ENCODE measurements at regions not wholly inside any gene's neighbourhood (a gene's known extent, or its start where the extent isn't known, plus 50 kb on each side); places are given as distances from the start of the nearest gene placed in this dataset.
"Not testable (repeated sequence)": the region's sequence is repeated elsewhere in the genome, so short reads cannot be mapped to it uniquely, and the experiment has no call there.

DNA sequence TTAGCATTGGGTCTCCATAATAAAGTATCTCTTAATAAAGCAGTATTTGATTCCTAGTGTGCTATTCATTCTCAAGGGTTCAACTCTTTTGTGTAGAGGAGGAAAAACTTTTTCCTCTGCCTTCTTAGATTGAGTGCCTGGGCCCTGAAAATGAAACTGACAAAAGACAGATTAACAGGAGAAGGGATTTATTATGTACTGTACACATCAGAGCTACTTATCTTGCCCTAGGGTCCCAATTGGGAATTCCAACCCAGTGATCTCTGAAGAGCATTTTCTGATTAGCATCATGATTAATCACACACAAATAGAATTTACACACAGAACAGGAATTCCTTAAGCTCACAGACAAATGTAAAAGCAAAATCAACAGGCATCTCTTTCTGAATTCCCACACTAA is 128.9 kb downstream of the CD164 start:
- no peak for DNase-seq (ENCODE audit: low read depth in 2 of 2)

DNA sequence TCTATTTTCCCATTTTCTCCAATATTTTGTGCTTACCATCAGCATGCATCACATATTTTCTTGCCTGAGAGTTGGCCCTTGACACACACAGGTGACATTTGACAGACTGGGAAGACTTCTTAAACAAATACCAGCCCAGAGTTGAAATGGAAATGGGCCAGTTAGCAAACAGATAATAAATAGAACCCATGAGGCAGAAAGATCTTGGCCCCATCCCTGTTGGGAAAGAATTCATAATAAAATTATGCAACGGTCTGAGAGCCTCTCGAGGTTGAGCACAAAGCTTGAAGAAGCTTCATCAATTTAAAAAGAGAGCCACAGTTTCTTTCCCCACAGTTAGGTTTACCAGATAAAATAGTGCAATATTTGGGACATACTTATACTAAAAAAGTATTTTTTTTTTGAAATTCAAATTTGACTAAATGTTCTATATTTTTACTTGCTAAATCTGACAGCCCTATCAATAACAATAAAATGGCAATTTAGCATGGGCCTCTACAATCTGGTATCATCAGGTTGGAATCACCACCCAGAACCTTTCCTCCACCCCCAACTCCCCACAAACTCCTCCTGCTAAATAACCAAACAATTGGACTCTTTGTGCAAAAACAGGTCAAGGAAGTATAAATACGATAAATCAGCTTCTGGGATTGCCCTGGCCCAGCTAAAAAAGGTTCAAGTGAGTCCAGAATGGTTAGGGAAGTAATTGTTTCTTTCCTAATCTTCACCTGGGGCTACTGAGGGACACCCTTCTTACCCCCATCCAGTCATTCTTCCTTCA is 129.8 kb downstream of the CD164 start:
- DNase-seq (ENCODE audit: low read depth in 2 of 2): no peak

DNA sequence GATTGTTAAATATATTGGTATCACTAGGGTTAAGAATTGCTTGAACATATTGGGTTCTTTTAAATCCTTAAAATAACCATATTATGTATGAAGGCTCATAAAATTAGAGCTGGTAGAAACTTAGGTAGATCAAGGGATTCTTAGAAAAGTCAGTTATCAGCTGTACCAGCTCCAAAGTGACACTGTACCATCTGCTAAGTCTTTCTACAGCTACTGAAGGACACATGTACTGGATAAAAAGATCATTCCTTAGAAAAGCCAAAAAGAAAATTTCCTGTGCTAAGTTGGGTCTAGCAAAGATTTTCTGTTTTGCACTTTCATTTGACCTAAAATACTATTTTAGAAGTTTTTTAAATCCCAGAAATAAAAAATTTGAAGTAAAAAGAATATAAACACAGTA is 130.4 kb downstream of the CD164 start:
- DNase-seq (ENCODE audit: low read depth in 2 of 2): no peak

DNA sequence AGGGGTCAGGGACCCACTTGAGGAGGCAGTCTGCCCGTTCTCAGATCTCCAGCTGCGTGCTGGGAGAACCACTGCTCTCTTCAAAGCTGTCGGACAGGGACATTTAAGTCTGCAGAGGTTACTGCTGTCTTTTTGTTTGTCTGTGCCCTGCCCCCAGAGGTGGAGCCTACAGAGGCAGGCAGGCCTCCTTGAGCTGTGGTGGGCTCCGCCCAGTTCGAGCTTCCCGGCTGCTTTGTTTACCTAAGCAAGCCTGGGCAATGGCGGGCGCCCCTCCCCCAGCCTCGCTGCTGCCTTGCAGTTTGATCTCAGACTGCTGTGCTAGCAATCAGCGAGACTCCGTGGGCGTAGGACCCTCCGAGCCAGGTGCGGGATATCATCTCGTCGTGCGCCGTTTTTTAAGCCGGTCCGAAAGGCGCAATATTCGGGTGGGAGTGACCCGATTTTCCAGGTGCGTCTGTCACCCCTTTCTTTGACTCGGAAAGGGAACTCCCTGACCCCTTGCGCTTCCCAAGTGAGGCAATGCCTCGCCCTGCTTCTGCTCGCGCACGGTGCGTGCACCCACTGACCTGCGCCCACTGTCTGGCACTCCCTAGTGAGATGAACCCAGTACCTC is 131.6 kb downstream of the CD164 start:
- DNase-seq (ENCODE audit: low read depth in 2 of 2): not testable (repeated sequence)

DNA sequence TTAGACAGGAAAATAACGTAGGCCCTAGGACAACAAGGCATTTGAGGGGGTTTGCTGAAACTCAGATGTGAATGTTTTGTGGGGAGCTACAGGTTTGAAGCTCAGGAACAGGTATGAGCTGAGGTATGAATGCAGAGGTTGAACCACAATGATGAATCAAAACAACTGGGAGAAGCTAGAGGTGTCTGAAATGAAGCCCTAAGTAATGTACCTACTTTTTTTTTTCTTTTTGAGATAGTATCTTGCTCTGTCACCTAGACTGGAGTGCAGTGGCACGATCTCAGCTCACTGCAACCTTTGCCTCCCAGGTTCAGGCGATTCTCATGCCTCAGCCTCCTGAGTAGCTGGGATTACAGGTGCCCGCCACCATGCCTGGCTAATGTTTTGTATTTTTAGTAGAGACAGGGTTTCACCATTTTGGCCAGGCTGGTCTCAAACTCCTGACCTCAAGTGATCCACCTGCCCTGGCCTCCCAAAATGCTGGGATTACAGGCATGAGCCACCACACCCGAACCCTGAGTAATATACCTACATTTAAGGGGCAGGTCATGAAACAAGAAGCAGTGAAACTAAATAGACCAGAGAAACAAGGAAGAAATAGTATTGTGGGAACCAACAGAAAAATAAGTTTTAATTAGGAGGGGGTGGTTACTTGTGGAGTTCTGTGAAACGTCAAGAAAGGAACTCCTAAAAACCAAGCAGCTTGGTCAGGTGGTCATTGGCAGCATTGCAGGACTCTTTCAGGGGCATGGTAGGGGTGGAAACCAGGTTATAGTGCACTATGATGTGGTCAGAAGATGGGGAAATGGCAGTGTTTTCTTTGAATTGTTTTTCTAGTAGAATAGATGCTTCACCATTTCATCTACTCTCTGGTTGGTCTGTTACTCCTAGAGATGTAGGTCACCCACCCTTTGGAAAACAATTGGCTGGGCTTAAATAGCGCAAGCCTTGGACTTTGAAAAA is 138.1 kb downstream of the CD164 start:
- DNase-seq (ENCODE audit: low read depth in 2 of 2): no peak

GRCh38 chr6:109242925-109243324 is 139.3 kb downstream of the CD164 start:
- DNase-seq (ENCODE audit: low read depth in 2 of 2): no peak

- DNase-seq (ENCODE audit: low read depth in 2 of 2): no peak
Measured at GRCh38 chr6:109242029-109242428, 140.2 kb downstream of the CD164 start.

DNA sequence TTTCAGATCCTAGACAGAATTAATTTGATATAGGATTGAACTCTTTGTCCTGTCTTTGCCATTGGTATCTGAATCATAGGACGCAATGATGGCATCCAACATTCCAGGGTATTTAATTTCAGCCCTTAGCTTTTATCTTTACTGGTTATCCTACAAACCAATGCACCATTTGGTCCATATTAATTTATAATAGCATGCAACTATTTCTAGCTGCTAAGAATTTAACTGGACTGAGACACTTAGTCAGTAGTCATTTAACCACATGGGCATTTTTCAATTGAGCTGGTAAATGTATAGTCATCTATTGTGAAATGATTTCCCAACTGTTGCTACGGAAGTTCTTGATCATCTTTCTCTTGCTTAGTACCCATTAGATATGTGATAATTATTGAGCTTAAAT is 141.1 kb downstream of the CD164 start:
- no peak for DNase-seq (ENCODE audit: low read depth in 2 of 2)

GRCh38 chr6:109240370-109241084 is 141.7 kb downstream of the CD164 start:
- no peak for DNase-seq (ENCODE audit: low read depth in 2 of 2)

DNA sequence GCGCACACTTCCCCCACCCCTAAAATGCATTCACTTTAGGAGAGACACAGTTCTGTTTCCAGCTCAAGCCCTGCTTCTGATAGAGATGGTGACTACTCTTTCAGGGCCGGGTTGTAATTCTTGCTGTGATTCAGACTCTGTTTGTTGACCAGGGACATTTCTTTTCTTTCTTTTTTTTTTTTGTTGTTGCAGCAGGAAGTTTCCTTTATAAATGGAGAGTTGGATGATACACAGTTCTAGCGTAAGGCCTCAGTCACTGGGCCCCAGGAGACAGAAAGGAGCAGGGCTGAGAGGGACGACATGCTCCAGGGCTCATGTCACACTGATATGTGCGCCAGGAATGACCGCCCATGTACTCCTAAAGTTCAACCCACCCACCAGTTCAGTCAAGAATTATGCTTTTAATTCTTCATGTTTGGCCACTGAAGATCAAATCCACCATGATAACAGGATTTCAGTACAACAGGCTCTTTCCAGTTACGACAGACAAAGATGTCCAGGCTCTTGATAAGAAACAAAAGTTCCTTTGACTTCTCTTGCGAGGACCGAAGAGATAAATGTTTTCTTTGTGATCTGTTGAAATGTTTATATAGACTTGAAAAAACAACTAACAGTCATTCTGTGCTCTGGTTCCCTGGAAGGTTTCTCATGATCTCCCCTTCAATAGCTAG is 142.5 kb downstream of the CD164 start:
- no peak for DNase-seq (ENCODE audit: low read depth in 2 of 2)

- DNase-seq (ENCODE audit: low read depth in 2 of 2): no peak
Measured at GRCh38 chr6:109239160-109239559, 143.1 kb downstream of the CD164 start.

- DNase-seq (ENCODE audit: low read depth in 2 of 2): no peak
Measured at GRCh38 chr6:109238396-109238795, 143.1 kb downstream of the CEP57L1 start.

DNA sequence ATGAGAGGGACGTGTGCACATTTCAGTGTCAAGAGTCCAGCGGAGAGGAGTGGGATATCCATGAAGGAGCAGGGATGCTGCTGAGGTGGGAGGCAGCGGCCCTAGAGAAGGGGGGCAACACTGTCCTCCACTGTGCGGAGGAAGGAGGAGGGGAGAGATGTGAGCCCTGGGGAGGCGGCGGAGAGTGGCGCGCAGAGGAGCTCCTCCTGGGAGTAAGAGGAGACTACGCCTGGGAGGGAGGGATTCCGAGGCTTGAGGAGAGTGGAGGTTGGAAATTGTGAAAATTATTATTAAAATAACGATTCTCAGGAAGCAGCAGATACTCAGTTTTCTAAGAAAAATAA is 142.7 kb downstream of the CEP57L1 start:
- no peak for DNase-seq (ENCODE audit: low read depth in 2 of 2)

GRCh38 chr6:109237077-109237985 is 142.0 kb downstream of the CEP57L1 start:
- DNase-seq (ENCODE audit: low read depth in 2 of 2): no peak

DNA sequence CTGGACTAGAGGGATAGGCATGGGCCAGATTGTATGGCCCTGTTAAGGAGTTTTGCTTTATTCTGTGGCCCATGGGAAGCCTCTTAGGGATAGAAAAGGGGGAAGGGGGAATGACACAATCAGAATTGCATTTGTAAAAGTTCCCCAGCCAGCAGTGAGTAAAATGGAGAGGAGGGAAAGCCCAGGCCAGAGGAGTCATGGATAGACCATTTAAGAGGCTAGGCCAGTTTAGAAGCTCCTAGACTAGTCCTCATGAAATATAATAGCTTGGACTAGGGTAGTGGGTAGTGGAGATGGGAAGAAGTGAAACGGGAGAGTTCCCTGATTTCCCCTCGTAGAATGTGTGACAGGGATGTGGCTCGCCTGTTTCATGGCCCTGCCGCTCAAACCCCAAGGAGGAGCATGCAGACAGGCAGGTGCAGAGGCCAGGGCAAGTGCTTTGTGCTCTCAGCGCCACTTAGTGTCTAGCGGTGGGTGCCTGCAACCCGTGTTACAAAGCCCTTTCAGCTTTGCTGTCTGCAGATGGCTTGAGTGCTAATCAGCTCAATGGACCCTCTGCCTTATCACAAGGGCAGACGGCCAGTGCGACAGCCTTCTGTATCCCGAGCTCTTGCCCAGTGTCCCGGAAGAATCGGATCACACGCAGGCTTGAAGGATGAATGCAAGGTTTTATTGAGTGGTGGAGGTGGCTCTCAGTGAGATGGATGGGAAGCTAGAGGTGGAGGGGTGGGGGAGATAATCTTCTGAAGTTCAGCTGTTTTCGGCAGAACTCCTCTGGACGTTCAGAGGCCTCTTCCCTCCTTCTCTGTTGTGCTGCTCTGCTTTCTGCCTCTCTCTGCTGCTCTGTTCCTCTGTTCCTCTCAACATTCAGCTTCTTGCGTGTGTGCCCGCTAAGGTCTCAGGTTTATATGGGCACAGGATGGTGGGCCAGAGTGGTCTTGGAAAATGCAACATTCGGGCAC is 141.1 kb downstream of the CEP57L1 start:
- DNase-seq (ENCODE audit: low read depth in 2 of 2): peak in 1 of 2 donors; percentile 9

- no peak for DNase-seq (ENCODE audit: low read depth in 2 of 2)
Measured at GRCh38 chr6:109235481-109236038, 140.3 kb downstream of the CEP57L1 start.

- DNase-seq (ENCODE audit: low read depth in 2 of 2): no peak
Measured at GRCh38 chr6:109230453-109230852, 135.1 kb downstream of the CEP57L1 start.

DNA sequence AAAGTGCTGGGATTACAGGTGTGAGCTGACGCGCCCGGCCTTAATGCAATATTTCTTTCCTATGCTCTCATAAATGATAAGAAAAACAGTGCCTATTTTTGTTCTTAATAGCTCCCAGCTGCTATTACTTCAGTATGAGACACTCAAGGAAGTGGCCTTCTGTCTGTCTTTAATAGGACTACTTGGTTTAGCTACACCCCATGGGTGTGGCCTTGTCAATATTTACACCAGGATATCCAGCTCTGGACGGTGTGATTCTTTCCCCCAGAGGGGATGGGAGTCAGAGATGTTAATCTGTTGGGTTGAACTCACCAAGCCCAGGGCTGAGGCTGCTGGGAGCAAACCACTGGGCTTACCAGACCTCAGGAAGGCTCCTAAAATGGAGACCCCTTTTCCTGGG is 134.2 kb downstream of the CEP57L1 start:
- DNase-seq (ENCODE audit: low read depth in 2 of 2): no peak

- no peak for DNase-seq (ENCODE audit: low read depth in 2 of 2)
Measured at GRCh38 chr6:109227646-109228045, 132.3 kb downstream of the CEP57L1 start.

Data from stimulated activated CD8-positive, alpha-beta memory T cell treated with anti-CD3 and anti-CD28 coated beads, Interleukin-2, amount 100 ng/mL, for 48 hours (primary cell).